ENCODE measurements at regions not wholly inside any gene's neighbourhood (a gene's known extent, or its start where the extent isn't known, plus 50 kb on each side); places are given as distances from the start of the nearest gene placed in this dataset.
"Not testable (repeated sequence)": the region's sequence is repeated elsewhere in the genome, so short reads cannot be mapped to it uniquely, and the experiment has no call there.

- ATAC-seq; H3K36me3 ChIP-seq; H3K27me3 ChIP-seq; H3K4me1 ChIP-seq; in situ Hi-C loops (cut with MboI; ENCODE audit: low sequenced_read_pairs in 4 of 4); H3K4me3 ChIP-seq; intact Hi-C loops (cut with DNase I; ENCODE audit: low total_unique reads); H3K27ac ChIP-seq; DNase-seq; H3K9me3 ChIP-seq: not testable (repeated sequence)
These were observed 91.5 kb upstream of the FBXO28 start for GRCh38 chr1:224022249-224022970.

DNA sequence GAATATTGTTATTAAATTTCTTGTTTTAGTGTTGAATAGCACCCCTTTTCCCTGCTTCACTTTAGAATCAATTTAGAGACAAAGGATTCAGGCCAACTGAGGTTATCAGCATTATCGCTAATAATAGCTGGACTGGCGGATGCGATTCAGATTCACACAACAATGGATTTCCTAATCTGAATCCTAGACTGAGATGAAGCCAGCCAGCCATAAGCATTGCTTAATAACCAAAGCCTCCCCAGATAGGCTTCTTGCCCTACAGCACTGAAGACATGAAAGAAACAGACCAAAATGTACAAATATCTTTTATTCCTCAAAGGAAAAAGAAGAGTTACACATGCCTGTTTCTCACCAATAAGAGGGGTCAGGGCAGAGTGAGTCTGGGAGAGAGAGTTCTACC lies 94.0 kb upstream of the FBXO28 start:
- H3K36me3 ChIP-seq; H3K27ac ChIP-seq; intact Hi-C loops (cut with DNase I; ENCODE audit: low total_unique reads); H3K4me3 ChIP-seq; H3K9me3 ChIP-seq; H3K4me1 ChIP-seq; DNase-seq; in situ Hi-C loops (cut with MboI; ENCODE audit: low sequenced_read_pairs in 4 of 4); H3K27me3 ChIP-seq: not testable (repeated sequence)
- ATAC-seq = peak; percentile 41 to 62

DNA sequence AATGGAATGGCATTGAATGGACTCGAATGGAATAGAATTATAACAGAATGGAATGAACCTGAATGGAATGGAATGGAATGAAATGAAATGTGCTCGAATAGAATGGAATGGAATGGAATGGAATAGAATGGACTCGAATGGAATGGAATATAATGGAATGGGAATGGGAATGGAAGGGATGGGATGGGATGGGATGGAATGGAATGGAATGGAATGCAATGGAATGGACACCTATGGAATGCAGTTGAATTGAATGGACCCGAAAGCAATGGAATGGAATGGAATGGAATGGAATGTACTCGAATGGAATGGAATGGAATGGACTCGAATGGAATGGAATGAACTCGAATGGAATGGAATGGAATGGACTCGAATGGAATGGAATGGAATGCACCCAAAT lies 98.1 kb upstream of the FBXO28 start:
- intact Hi-C loops (cut with DNase I; ENCODE audit: low total_unique reads); DNase-seq; H3K4me1 ChIP-seq; H3K27ac ChIP-seq; H3K9me3 ChIP-seq; ATAC-seq; H3K27me3 ChIP-seq; H3K4me3 ChIP-seq; H3K36me3 ChIP-seq; in situ Hi-C loops (cut with MboI; ENCODE audit: low sequenced_read_pairs in 4 of 4): not testable (repeated sequence)

GRCh38 chr1:224014330-224014649 lies 99.6 kb upstream of the FBXO28 start:
- Histone ChIP-seq H3K36me3 (no peaks in the 10 kb centered on the region), H3K9me3 (no peaks in the 10 kb centered on the region), H3K4me1 (no peaks in the 10 kb centered on the region), H3K27ac (no peak overlapping the region), H3K27me3 (no peaks in the 10 kb centered on the region), H3K4me3 (no peak overlapping the region)
- in situ Hi-C loops (cut with MboI; ENCODE audit: low sequenced_read_pairs in 4 of 4) = no loop called here
- ATAC-seq (no peak), DNase-seq (no peak)
- TF ChIP-seq POLR2A (IDR thresholded peaks at IDR 0.05) (no peak), CTCF (IDR thresholded peaks at IDR 0.05 in 4 of 5, conservative IDR thresholded peaks at IDR 0.05 in 1 of 5) (no peak)
- intact Hi-C loops (cut with DNase I; ENCODE audit: low total_unique reads) = no loop called here

- H3K9me3 ChIP-seq; DNase-seq; H3K36me3 ChIP-seq; H3K27me3 ChIP-seq; intact Hi-C loops (cut with DNase I; ENCODE audit: low total_unique reads); H3K4me3 ChIP-seq; in situ Hi-C loops (cut with MboI; ENCODE audit: low sequenced_read_pairs in 4 of 4); H3K27ac ChIP-seq; H3K4me1 ChIP-seq; ATAC-seq: not testable (repeated sequence)
These were observed 100.1 kb upstream of the FBXO28 start for GRCh38 chr1:224013626-224014329.

- H3K4me3 ChIP-seq; H3K9me3 ChIP-seq; ATAC-seq; DNase-seq; H3K27me3 ChIP-seq; in situ Hi-C loops (cut with MboI; ENCODE audit: low sequenced_read_pairs in 4 of 4); intact Hi-C loops (cut with DNase I; ENCODE audit: low total_unique reads); H3K36me3 ChIP-seq; H3K4me1 ChIP-seq; H3K27ac ChIP-seq: not testable (repeated sequence)
These were observed 101.0 kb upstream of the FBXO28 start for GRCh38 chr1:224012807-224013434.

GRCh38 chr1:224012162-224012561 lies 101.7 kb upstream of the FBXO28 start:
- ATAC-seq; H3K4me3 ChIP-seq; H3K36me3 ChIP-seq; H3K4me1 ChIP-seq; H3K27me3 ChIP-seq; H3K27ac ChIP-seq; DNase-seq; in situ Hi-C loops (cut with MboI; ENCODE audit: low sequenced_read_pairs in 4 of 4); intact Hi-C loops (cut with DNase I; ENCODE audit: low total_unique reads); H3K9me3 ChIP-seq: not testable (repeated sequence)

DNA sequence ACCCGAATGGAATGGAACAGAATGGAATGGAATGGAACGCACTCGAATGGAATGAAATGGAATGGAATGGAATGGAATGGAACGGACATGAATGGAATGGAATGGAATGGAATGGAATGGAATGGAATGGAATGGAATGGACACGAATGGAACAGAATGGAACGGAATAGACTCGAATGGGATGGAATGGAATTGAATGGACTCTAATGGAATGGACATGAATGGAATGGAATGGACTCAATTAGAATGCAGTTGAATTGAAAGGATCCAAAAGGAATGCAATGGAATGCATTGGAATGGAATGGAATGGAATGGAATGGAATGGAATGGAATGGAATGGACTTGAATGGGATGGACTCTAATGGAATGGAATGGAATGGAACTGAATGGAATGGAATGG lies 102.2 kb upstream of the FBXO28 start:
- intact Hi-C loops (cut with DNase I; ENCODE audit: low total_unique reads); H3K4me3 ChIP-seq; ATAC-seq; in situ Hi-C loops (cut with MboI; ENCODE audit: low sequenced_read_pairs in 4 of 4); H3K27ac ChIP-seq; H3K9me3 ChIP-seq; DNase-seq; H3K4me1 ChIP-seq; H3K27me3 ChIP-seq; H3K36me3 ChIP-seq: not testable (repeated sequence)

GRCh38 chr1:224011153-224011552 lies 102.8 kb upstream of the FBXO28 start:
- H3K4me1 ChIP-seq; intact Hi-C loops (cut with DNase I; ENCODE audit: low total_unique reads): not testable (repeated sequence)

GRCh38 chr1:224005973-224006372 lies 107.9 kb upstream of the FBXO28 start:
- in situ Hi-C loops (cut with MboI; ENCODE audit: low sequenced_read_pairs in 4 of 4); H3K4me1 ChIP-seq; H3K4me3 ChIP-seq; H3K9me3 ChIP-seq; H3K27me3 ChIP-seq; intact Hi-C loops (cut with DNase I; ENCODE audit: low total_unique reads); H3K27ac ChIP-seq; DNase-seq; ATAC-seq; H3K36me3 ChIP-seq: not testable (repeated sequence)

More at GRCh38 chr1:224011153-224011552, 102.8 kb upstream of the FBXO28 start:
- in situ Hi-C loops (cut with MboI; ENCODE audit: low sequenced_read_pairs in 4 of 4); H3K36me3 ChIP-seq; H3K27ac ChIP-seq; H3K4me3 ChIP-seq; H3K27me3 ChIP-seq; DNase-seq; ATAC-seq; H3K9me3 ChIP-seq: not testable (repeated sequence)

All from gastrocnemius medialis (tissue), 4 donors.